H9 (cell line): ENCODE measurements at regions not wholly inside any gene's neighbourhood (a gene's known extent, or its start where the extent isn't known, plus 50 kb on each side); places are given as distances from the start of the nearest gene placed in this dataset.
"Not testable (repeated sequence)": the region's sequence is repeated elsewhere in the genome, so short reads cannot be mapped to it uniquely, and the experiment has no call there.

Experiments
- DNase-seq: peaks from one replicate; pipeline ENCODE4 v3.0.0-alpha.2; 2017
- H2AFZ ChIP-seq: one replicate; pipeline ENCODE4 v1.6.1; 2013; ENCODE audit warnings: mild to moderate bottlenecking, low read length, control low read depth, moderate library complexity
- H2AK5ac ChIP-seq: 2 replicates; pipeline ENCODE4 v1.6.1; 2013; ENCODE audit warnings: low read length, control low read depth, mixed read lengths; ENCODE audit not compliant: insufficient read length
- H2BK120ac ChIP-seq: one replicate; pipeline ENCODE4 v1.6.1; 2013; ENCODE audit warnings: low read depth, mild to moderate bottlenecking, low read length, control low read depth, inconsistent platforms; ENCODE audit not compliant: poor library complexity, severe bottlenecking
- H2BK12ac ChIP-seq: 2 replicates; pipeline ENCODE4 v1.6.1; 2013; ENCODE audit warnings: low read length, control low read depth, mixed read lengths, low read depth; ENCODE audit not compliant: insufficient read length
- H2BK15ac ChIP-seq: 2 replicates; pipeline ENCODE4 v1.6.1; 2013; ENCODE audit warnings: low read depth, low read length, control low read depth
- H2BK20ac ChIP-seq: one replicate; pipeline ENCODE4 v1.6.1; 2013; ENCODE audit warnings: low read depth, mild to moderate bottlenecking, low read length, control low read depth, inconsistent platforms; ENCODE audit not compliant: poor library complexity, severe bottlenecking
- H2BK5ac ChIP-seq: 2 replicates; pipeline ENCODE4 v1.6.1; 2013; ENCODE audit warnings: low read length, control low read depth, mixed read lengths; ENCODE audit not compliant: insufficient read length
- H3K14ac ChIP-seq: 2 replicates; pipeline ENCODE4 v1.6.1; 2013; ENCODE audit warnings: low read length, control low read depth; ENCODE audit not compliant: insufficient read depth
- H3K18ac ChIP-seq: 2 replicates; pipeline ENCODE4 v1.6.1; 2013; ENCODE audit warnings: low read depth, mild to moderate bottlenecking, mixed read lengths, low read length, control low read depth; ENCODE audit not compliant: insufficient read length
- H3K23ac ChIP-seq: 2 replicates; pipeline ENCODE4 v1.6.1; 2013; ENCODE audit warnings: low read length, control low read depth, mixed read lengths, low read depth; ENCODE audit not compliant: insufficient read length
- H3K23me2 ChIP-seq: 2 replicates; pipeline ENCODE4 v1.6.1; 2013; ENCODE audit warnings: low read depth, mild to moderate bottlenecking, mixed read lengths, low read length, control low read depth; ENCODE audit not compliant: insufficient read length, poor library complexity, severe bottlenecking
- H3K27ac ChIP-seq: 2 replicates; pipeline ENCODE4 v1.5.1; 2013; ENCODE audit warnings: low read length, control low read depth, mixed read lengths, low read depth; ENCODE audit not compliant: insufficient read length
- H3K27me3 ChIP-seq: 2 replicates; pipeline ENCODE4 v1.6.1; 2013; ENCODE audit warnings: low read length, control low read depth, inconsistent platforms; ENCODE audit not compliant: insufficient read depth
- H3K4ac ChIP-seq: 2 replicates; pipeline ENCODE4 v1.6.1; 2013; ENCODE audit warnings: low read depth, mild to moderate bottlenecking, control low read depth, inconsistent platforms, low read length, moderate library complexity
- H3K4me1 ChIP-seq: 2 replicates; pipeline ENCODE4 v1.6.1; 2013; ENCODE audit warnings: low read length, control low read depth, inconsistent platforms; ENCODE audit not compliant: insufficient read depth
- H3K4me2 ChIP-seq: 2 replicates; pipeline ENCODE4 v1.6.1; 2013; ENCODE audit warnings: low read length, control low read depth, mixed read lengths; ENCODE audit not compliant: insufficient read length, insufficient read depth
- H3K56ac ChIP-seq: 2 replicates; pipeline ENCODE4 v1.6.1; 2013; ENCODE audit warnings: low read depth, mild to moderate bottlenecking, mixed read lengths, low read length, control low read depth; ENCODE audit not compliant: insufficient read length
- H3K79me1 ChIP-seq: 2 replicates; pipeline ENCODE4 v1.6.1; 2013; ENCODE audit warnings: low read depth, mild to moderate bottlenecking, moderate library complexity, low read length, control low read depth, inconsistent platforms; ENCODE audit not compliant: insufficient read depth, poor library complexity, severe bottlenecking
- H3K79me2 ChIP-seq: 2 replicates; pipeline ENCODE4 v1.6.1; 2013; ENCODE audit warnings: low read length, control low read depth, inconsistent platforms; ENCODE audit not compliant: insufficient read depth
- H3K9ac ChIP-seq: 2 replicates; pipeline ENCODE4 v1.6.1; 2013; ENCODE audit warnings: low read length, control low read depth, mixed read lengths; ENCODE audit not compliant: insufficient read length; ENCODE audit errors: extremely low read depth
- H3K9me3 ChIP-seq: one replicate; pipeline ENCODE4 v1.6.1; 2013; ENCODE audit warnings: low read depth, low read length, inconsistent platforms; ENCODE audit not compliant: control insufficient read depth
- H3T11ph ChIP-seq: one replicate; pipeline ENCODE4 v1.6.1; 2013; ENCODE audit warnings: mild to moderate bottlenecking, low read length, control low read depth, inconsistent platforms
- H4K20me1 ChIP-seq: one replicate; pipeline ENCODE4 v1.6.1; 2013; ENCODE audit not compliant: control insufficient read depth, insufficient read length, insufficient read depth
- H4K5ac ChIP-seq: 2 replicates; pipeline ENCODE4 v1.6.1; 2013; ENCODE audit warnings: low read depth, mild to moderate bottlenecking, mixed read lengths, low read length, control low read depth; ENCODE audit not compliant: insufficient read length
- H4K8ac ChIP-seq: replicated peaks from 2 replicates; pipeline ENCODE4 v1.6.1; 2013; ENCODE audit warnings: low read length, control low read depth, mixed read lengths, low read depth; ENCODE audit not compliant: insufficient read length
- H4K91ac ChIP-seq: 2 replicates; pipeline ENCODE4 v1.6.1; 2013; ENCODE audit warnings: low read depth, mild to moderate bottlenecking, moderate library complexity, mixed read lengths, low read length, control low read depth; ENCODE audit not compliant: insufficient read length
- H3K27ac Mint-ChIP-seq, 3 experiments: 2 replicates in 2 of 3; 3 replicates in 1 of 3; pipeline ENCODE4 v1.8.0; 2020 to 2021; ENCODE audit warnings: mixed read lengths in 3 of 3, mild to moderate bottlenecking in 1 of 3, moderate library complexity in 1 of 3
- H3K27me3 Mint-ChIP-seq: 2 replicates; pipeline ENCODE4 v1.8.0; 2021; ENCODE audit warnings: low read depth, mild to moderate bottlenecking, moderate library complexity, mixed read lengths
- H3K36me3 Mint-ChIP-seq, 3 experiments: 2 replicates in 2 of 3; 3 replicates in 1 of 3; pipeline ENCODE4 v1.8.0; 2020 to 2021; ENCODE audit warnings: low read depth in 3 of 3, mixed read lengths in 3 of 3; ENCODE audit not compliant: insufficient read depth in 1 of 3
- H3K4me1 Mint-ChIP-seq, 2 experiments: 2 replicates each; pipeline ENCODE4 v1.8.0; 2020; ENCODE audit warnings: mixed read lengths in 2 of 2
- H3K4me3 Mint-ChIP-seq, 2 experiments: 2 replicates in 1 of 2; 3 replicates in 1 of 2; pipeline ENCODE4 v1.8.0; 2020 to 2021; ENCODE audit warnings: mild to moderate bottlenecking in 2 of 2, mixed read lengths in 2 of 2, moderate library complexity in 1 of 2
- H3K9me3 Mint-ChIP-seq, 2 experiments: 2 replicates in 1 of 2; 3 replicates in 1 of 2; pipeline ENCODE4 v1.8.0; 2020; ENCODE audit warnings: mild to moderate bottlenecking in 2 of 2, mixed read lengths in 2 of 2, moderate library complexity in 1 of 2
- CTCF ChIP-seq: fragments of 200-600 bp; sonication (generic); conservative IDR thresholded peaks from 3 replicates; pipeline ENCODE4 v1.8.0; 2021; ENCODE audit warnings: antibody characterized with exemption, mild to moderate bottlenecking
- WGBS: extraction: QIAGEN DNeasy Blood & Tissue Kit; methylation state at CpG from one replicate; pipeline ENCODE4 v1.1.7; 2013; ENCODE audit warnings: missing lambda C conversion rate, low lambda C conversion rate, mixed read lengths; ENCODE audit not compliant: insufficient read length; ENCODE audit errors: extremely low coverage; 5-methylcytosine and 5-hydroxymethylcytosine counted together

- Histone ChIP-seq H3K18ac (no peak overlapping the region), H3K23ac (no peak overlapping the region), H2BK20ac (no peak overlapping the region), H2BK12ac (no peak overlapping the region), H2BK120ac (no peak overlapping the region), H3K27me3 (no peaks in the 10 kb centered on the region), H3K4ac (no peak overlapping the region), H3K9ac (no peak overlapping the region), H4K20me1 (no peaks in the 10 kb centered on the region), H2AFZ (no peak overlapping the region), H4K8ac (no peak overlapping the region), H3T11ph (no peak overlapping the region), H2AK5ac (no peak overlapping the region), H3K14ac (no peak overlapping the region), H3K79me2 (no peaks in the 10 kb centered on the region), H3K79me1 (no peaks in the 10 kb centered on the region), H3K4me1 (no peaks in the 10 kb centered on the region), H3K56ac (no peak overlapping the region), H2BK15ac (no peak overlapping the region), H2BK5ac (no peak overlapping the region), H4K5ac (no peak overlapping the region), H3K9me3 (no peaks in the 10 kb centered on the region), H3K27ac (no peak overlapping the region), H3K4me2 (no peak overlapping the region), H4K91ac (no peak overlapping the region), H3K23me2 (no peaks in the 10 kb centered on the region)
- H3K9me3 Mint-ChIP-seq: no peaks in the 10 kb centered on the region; a peak in 1 of 5 replicates
- DNase-seq: no peak
- no peak overlapping the region for H3K4me3 Mint-ChIP-seq
- H3K36me3 Mint-ChIP-seq: no peaks in the 10 kb centered on the region
- H3K27ac Mint-ChIP-seq: peak overlapping the region in 2 of 3 experiments; percentile 89 to 93; a peak in 5 of 7 replicates
- H3K27me3 Mint-ChIP-seq: no peaks in the 10 kb centered on the region
- no CpG with 5 or more reads among the region's 2 CpGs for WGBS
- no peak for TF ChIP-seq CTCF
- peaks cover 9 to 11% of the 10 kb centered on the region in 2 experiments for H3K4me1 Mint-ChIP-seq
Measured at GRCh38 chr7:119630406-119630969, 642.5 kb upstream of the KCND2 start.

DNA sequence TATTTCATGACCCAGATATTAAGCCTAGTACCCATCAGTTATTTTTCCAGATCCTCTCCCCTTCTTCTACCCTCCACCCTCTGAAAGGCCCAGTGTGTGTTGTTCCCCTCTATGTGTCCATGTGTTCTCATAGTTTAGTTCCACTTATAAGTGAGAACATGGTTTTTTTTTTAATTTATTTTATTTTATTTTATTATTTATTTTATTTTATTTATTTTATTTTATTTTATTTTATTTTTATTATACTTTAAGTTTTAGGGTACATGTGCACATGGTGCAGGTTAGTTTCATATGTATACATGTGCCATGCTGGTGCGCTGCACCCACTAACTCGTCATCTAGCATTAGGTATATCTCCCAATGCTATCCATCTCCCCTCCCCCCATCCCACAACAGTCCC is 639.2 kb upstream of the KCND2 start:
- not testable (repeated sequence) for H4K91ac ChIP-seq, DNase-seq, H3K23me2 ChIP-seq, H2BK12ac ChIP-seq, H3K4me3 Mint-ChIP-seq, H3K14ac ChIP-seq, H3K9me3 ChIP-seq, H2BK15ac ChIP-seq, H3K9me3 Mint-ChIP-seq, H2AK5ac ChIP-seq, H3K27me3 ChIP-seq, H3K4ac ChIP-seq, H3K27ac Mint-ChIP-seq, H3K4me1 ChIP-seq, H2BK5ac ChIP-seq, H3K27me3 Mint-ChIP-seq, H4K8ac ChIP-seq, H3K36me3 Mint-ChIP-seq, H3K9ac ChIP-seq, H3K27ac ChIP-seq, H4K5ac ChIP-seq, H3K4me2 ChIP-seq, H2AFZ ChIP-seq, H3K23ac ChIP-seq, H3K4me1 Mint-ChIP-seq, H3T11ph ChIP-seq, H4K20me1 ChIP-seq, H3K56ac ChIP-seq, H3K79me1 ChIP-seq, H3K18ac ChIP-seq, H3K79me2 ChIP-seq, H2BK120ac ChIP-seq, H2BK20ac ChIP-seq
- WGBS: no CpG with 5 or more reads among the region's 2 CpGs
